ENCODE measurements at regions not wholly inside any gene's neighbourhood (a gene's known extent, or its start where the extent isn't known, plus 50 kb on each side); places are given as distances from the start of the nearest gene placed in this dataset.

- Histone ChIP-seq H3K4me3 (no peak overlapping the region), H3K9me3 (no peaks in the 10 kb centered on the region), H3K36me3 (no peaks in the 10 kb centered on the region), H3K27me3 (no peaks in the 10 kb centered on the region), H3K27ac (no peak overlapping the region), H3K4me1 (no peaks in the 10 kb centered on the region)
- TF ChIP-seq CTCF (IDR thresholded peaks at IDR 0.05): no peak
- intact Hi-C loops (cut with DNase I): no loop called here
- ATAC-seq (no peak), DNase-seq (no peak)
These were observed 263.4 kb upstream of the MEIS1 start for GRCh38 chr2:66171530-66171929.

- H3K9me3 ChIP-seq: no peaks in the 10 kb centered on the region
- H3K36me3 ChIP-seq: no peaks in the 10 kb centered on the region
- DNase-seq (no peak), ATAC-seq (no peak)
- no peaks in the 10 kb centered on the region for H3K4me1 ChIP-seq
- no peak for TF ChIP-seq CTCF (IDR thresholded peaks at IDR 0.05)
- no peak overlapping the region for H3K27ac ChIP-seq
- no peak overlapping the region for H3K4me3 ChIP-seq
- H3K27me3 ChIP-seq: no peaks in the 10 kb centered on the region
- intact Hi-C loops (cut with DNase I): no loop called here
These were observed 264.1 kb upstream of the MEIS1 start for GRCh38 chr2:66170744-66171330.

- DNase-seq (no peak), ATAC-seq (no peak)
- no peaks in the 10 kb centered on the region for H3K27me3 ChIP-seq
- no peak for TF ChIP-seq CTCF (IDR thresholded peaks at IDR 0.05)
- H3K4me1 ChIP-seq: no peaks in the 10 kb centered on the region
- H3K36me3 ChIP-seq: no peaks in the 10 kb centered on the region
- H3K27ac ChIP-seq: no peak overlapping the region
- no peak overlapping the region for H3K4me3 ChIP-seq
- H3K9me3 ChIP-seq: no peaks in the 10 kb centered on the region
- intact Hi-C loops (cut with DNase I): no loop called here
These were observed 265.8 kb upstream of the MEIS1 start for GRCh38 chr2:66169076-66169475.

- Histone ChIP-seq H3K27me3 (no peaks in the 10 kb centered on the region), H3K4me3 (no peak overlapping the region), H3K4me1 (no peaks in the 10 kb centered on the region), H3K27ac (no peak overlapping the region), H3K36me3 (no peaks in the 10 kb centered on the region), H3K9me3 (no peaks in the 10 kb centered on the region)
- intact Hi-C loops (cut with DNase I): no loop called here
- ATAC-seq: no peak
- no peak for TF ChIP-seq CTCF (IDR thresholded peaks at IDR 0.05)
- no peak for DNase-seq
These were observed 270.5 kb upstream of the MEIS1 start for GRCh38 chr2:66164470-66164869.

- H3K27me3 ChIP-seq: no peaks in the 10 kb centered on the region
- no peaks in the 10 kb centered on the region for H3K9me3 ChIP-seq
- H3K4me3 ChIP-seq: no peak overlapping the region
- H3K36me3 ChIP-seq: no peaks in the 10 kb centered on the region
- intact Hi-C loops (cut with DNase I): no loop called here
- TF ChIP-seq CTCF (IDR thresholded peaks at IDR 0.05): no peak
- DNase-seq (no peak), ATAC-seq (no peak)
- no peaks in the 10 kb centered on the region for H3K4me1 ChIP-seq
- no peak overlapping the region for H3K27ac ChIP-seq
These were observed 278.8 kb upstream of the MEIS1 start for GRCh38 chr2:66156171-66156570.

- peaks cover 4% of the 10 kb centered on the region for H3K9me3 ChIP-seq
- no peaks in the 10 kb centered on the region for H3K4me1 ChIP-seq
- ATAC-seq: no peak
- H3K4me3 ChIP-seq: no peak overlapping the region
- TF ChIP-seq CTCF (IDR thresholded peaks at IDR 0.05): no peak
- intact Hi-C loops (cut with DNase I): no loop called here
- H3K36me3 ChIP-seq: no peaks in the 10 kb centered on the region
- H3K27ac ChIP-seq: no peak overlapping the region
- no peaks in the 10 kb centered on the region for H3K27me3 ChIP-seq
- DNase-seq: no peak
These were observed 281.0 kb upstream of the MEIS1 start for GRCh38 chr2:66153941-66154340.

Measured in upper lobe of right lung (tissue), 1 donor.